BJ (cell line): ENCODE measurements at regions not wholly inside any gene's neighbourhood (a gene's known extent, or its start where the extent isn't known, plus 50 kb on each side); places are given as distances from the start of the nearest gene placed in this dataset.

Source experiments
- CTCF ChIA-PET: fragments of 350-600 bp; formaldehyde crosslinking; extraction: SDS; loops from one replicate; lab custom pipeline; 2021; ENCODE audit warnings: antibody characterized with exemption, inconsistent platforms; lab: Yijun Ruan, JAX
- POLR2A ChIA-PET: fragments of 300-600 bp; sonication (Branson Sonifier 250); formaldehyde crosslinking; extraction: SDS; loops from one replicate; lab custom pipeline; 2021; ENCODE audit warnings: antibody characterized with exemption; lab: Charles Lee
- DNase-seq: peaks from one replicate; pipeline ENCODE4 v3.0.0-alpha.2; 2011; ENCODE audit warnings: low read depth
- H3K27me3 ChIP-seq: 2 replicates; pipeline ENCODE4 v1.6.0; 2011; ENCODE audit warnings: low read length; ENCODE audit not compliant: control insufficient read depth, insufficient read depth
- H3K36me3 ChIP-seq: 2 replicates; pipeline ENCODE4 v1.5.1; 2011; ENCODE audit warnings: low read length; ENCODE audit not compliant: control insufficient read depth, insufficient read depth
- H3K4me3 ChIP-seq: 2 replicates; pipeline ENCODE4 v1.5.1; 2011; ENCODE audit warnings: low read depth, mild to moderate bottlenecking, control low read depth, low read length
- TF ChIP-seq, protein P1 (sequence below): IDR thresholded peaks from 2 replicates; pipeline ENCODE4 v1.5.1; 2011; ENCODE audit warnings: low read depth, mild to moderate bottlenecking, control low read depth, inconsistent platforms, low read length, moderate library complexity; ENCODE audit not compliant: insufficient read depth

GRCh38 chr9:13557746-13558145 lies 278.3 kb upstream of the MPDZ start:
- Histone ChIP-seq H3K27me3 (no peaks in the 10 kb centered on the region), H3K36me3 (no peaks in the 10 kb centered on the region), H3K4me3 (no peak overlapping the region)
- DNase-seq = no peak
- TF ChIP-seq, protein P1, sequence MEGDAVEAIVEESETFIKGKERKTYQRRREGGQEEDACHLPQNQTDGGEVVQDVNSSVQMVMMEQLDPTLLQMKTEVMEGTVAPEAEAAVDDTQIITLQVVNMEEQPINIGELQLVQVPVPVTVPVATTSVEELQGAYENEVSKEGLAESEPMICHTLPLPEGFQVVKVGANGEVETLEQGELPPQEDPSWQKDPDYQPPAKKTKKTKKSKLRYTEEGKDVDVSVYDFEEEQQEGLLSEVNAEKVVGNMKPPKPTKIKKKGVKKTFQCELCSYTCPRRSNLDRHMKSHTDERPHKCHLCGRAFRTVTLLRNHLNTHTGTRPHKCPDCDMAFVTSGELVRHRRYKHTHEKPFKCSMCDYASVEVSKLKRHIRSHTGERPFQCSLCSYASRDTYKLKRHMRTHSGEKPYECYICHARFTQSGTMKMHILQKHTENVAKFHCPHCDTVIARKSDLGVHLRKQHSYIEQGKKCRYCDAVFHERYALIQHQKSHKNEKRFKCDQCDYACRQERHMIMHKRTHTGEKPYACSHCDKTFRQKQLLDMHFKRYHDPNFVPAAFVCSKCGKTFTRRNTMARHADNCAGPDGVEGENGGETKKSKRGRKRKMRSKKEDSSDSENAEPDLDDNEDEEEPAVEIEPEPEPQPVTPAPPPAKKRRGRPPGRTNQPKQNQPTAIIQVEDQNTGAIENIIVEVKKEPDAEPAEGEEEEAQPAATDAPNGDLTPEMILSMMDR = no peak
- POLR2A ChIA-PET = no interaction called here
- CTCF ChIA-PET = no interaction called here

- DNase-seq = no peak
- ChIA-PET CTCF (no interaction called here), POLR2A (no interaction called here)
- TF ChIP-seq, protein P1 = no peak
- Histone ChIP-seq H3K27me3 (no peaks in the 10 kb centered on the region), H3K4me3 (no peak overlapping the region), H3K36me3 (no peaks in the 10 kb centered on the region)
Measured at GRCh38 chr9:13556656-13557055, 277.2 kb upstream of the MPDZ start.

- no peak for DNase-seq
- Histone ChIP-seq H3K4me3 (no peak overlapping the region), H3K27me3 (no peaks in the 10 kb centered on the region), H3K36me3 (no peaks in the 10 kb centered on the region)
- TF ChIP-seq, protein P1 = no peak
- POLR2A ChIA-PET = no interaction called here
- CTCF ChIA-PET = no interaction called here
Measured at GRCh38 chr9:13555989-13556500, 276.6 kb upstream of the MPDZ start.

- no peaks in the 10 kb centered on the region for H3K27me3 ChIP-seq
- ChIA-PET POLR2A (no interaction called here), CTCF (interaction anchor here (0.8 kb wide), 1 partner anchor 27 kb away, joined by 3 read pairs; no protein-coding TSS in a partner anchor)
- H3K4me3 ChIP-seq = no peak overlapping the region
- H3K36me3 ChIP-seq = no peaks in the 10 kb centered on the region
- DNase-seq = no peak
- TF ChIP-seq, protein P1 = no peak
Measured at GRCh38 chr9:13555516-13555915, 276.0 kb upstream of the MPDZ start.

DNA sequence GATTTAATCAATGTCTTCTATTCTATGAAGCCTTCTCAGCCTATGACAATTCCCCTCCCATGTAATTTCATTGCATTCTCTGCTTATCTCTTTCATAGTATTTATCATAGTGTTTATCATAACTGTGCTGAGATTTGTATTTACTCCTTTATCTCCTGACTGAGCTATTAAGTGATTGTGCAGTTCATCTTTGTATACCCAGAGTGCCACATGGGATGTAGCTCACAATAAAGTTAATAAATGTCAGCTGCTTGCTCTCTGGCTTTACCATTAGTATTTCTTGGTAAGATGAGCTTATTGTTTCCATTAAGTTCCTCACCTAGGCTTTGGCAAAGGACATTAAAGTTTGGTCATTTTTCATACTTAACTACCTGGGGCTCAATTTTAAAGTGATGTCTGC lies 275.1 kb upstream of the MPDZ start:
- no peak for DNase-seq
- POLR2A ChIA-PET = no interaction called here
- Histone ChIP-seq H3K4me3 (no peak overlapping the region), H3K27me3 (no peaks in the 10 kb centered on the region), H3K36me3 (no peaks in the 10 kb centered on the region)
- CTCF ChIA-PET = interaction anchor here (0.8 kb wide), 1 partner anchor 28 kb away, joined by 3 read pairs; no protein-coding TSS in a partner anchor
- TF ChIP-seq, protein P1 = no peak
